ENCODE measurements at regions not wholly inside any gene's neighbourhood (a gene's known extent, or its start where the extent isn't known, plus 50 kb on each side); places are given as distances from the start of the nearest gene placed in this dataset.

DNA sequence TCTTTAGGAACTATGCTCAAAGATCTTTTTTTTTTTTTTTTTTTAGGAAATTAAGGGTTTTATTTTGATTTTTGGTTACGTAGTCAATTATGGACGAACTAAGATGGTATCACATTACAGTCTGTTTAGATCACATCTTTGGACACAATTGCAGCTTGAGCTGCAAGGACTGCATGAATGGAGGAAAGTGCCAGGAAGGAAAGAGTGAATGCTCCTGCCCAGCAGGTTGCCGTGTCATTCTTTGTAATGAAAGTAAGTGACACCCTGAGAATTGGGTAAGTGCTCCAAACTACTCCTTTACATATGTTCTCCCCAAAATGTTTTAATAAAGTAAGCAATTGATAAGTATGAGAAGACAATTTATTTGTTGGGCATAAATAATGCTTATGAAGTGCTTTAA, 716.5 kb upstream of the GOLIM4 start:
- TF ChIP-seq EZH2 (IDR thresholded peaks at IDR 0.05) (no peak), POLR2AphosphoS5 (IDR thresholded peaks at IDR 0.05; ENCODE audit: borderline replicate concordance, low read depth, low read length) (no peak)
